ENCODE measurements at regions not wholly inside any gene's neighbourhood (a gene's known extent, or its start where the extent isn't known, plus 50 kb on each side); places are given as distances from the start of the nearest gene placed in this dataset.
A peak's percentile ranks its signal among the peaks of the same experiment; 100 is the strongest.

DNA sequence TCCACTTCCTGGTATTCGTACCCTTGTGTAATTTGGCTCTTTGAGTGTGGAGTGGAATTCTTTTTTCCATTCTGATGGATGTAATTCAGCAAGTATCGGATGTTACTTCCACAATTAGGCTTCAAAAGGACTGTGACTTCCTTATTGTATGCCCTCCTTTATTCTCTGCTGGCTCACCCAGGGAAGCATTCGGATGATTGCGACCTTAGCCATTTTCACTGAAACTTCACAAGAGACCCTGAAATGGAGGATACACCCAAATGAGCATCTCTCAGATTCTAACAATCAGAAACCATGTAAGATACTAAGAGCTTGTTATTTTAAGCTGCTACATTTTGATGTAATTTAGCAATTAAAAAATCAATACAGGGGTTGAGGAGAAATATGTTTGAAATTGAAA lies 493.1 kb downstream of the DNAJB9 start:
- WGBS, 10 experiments = 2 to 79% (median 47%) methylated on average over 3 to 4 of the region's 4 CpGs; no CpG with 5 or more reads in 1 of the 10 experiments
- Histone ChIP-seq H3K27ac (no peak overlapping the region), H3K4me3 (no peak overlapping the region), H3K4me1 (replicated peaks in 1 of 2) (no peaks in the 10 kb centered on the region)
- in situ Hi-C loops (cut with MboI; ENCODE audit: low pct_unique_long_range_greater_than_20kb in 2 of 9, low sequenced_read_pairs in 9 of 9, unreplicated experiment in 9 of 9) = no loop called here
- ATAC-seq (replicated peaks in 6 of 8) = no peak

DNA sequence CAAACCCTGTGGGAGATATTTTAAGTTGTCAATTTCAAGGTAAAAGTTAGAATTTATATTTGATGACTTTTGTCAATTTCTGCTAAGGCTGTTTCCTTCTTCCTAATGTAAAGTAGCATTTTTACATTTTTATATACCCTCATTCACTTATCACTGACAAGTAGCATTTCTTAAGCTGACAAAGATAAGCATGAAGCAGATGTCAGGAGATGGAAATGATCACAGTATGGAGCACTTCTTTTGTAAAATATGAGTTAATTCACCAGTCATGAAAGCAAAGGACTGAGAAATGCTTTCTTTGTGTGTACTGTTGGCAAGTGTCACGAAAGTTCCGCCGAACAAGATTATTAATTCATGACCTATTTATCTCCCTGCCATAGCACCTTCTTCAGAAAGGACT lies 503.9 kb downstream of the DNAJB9 start:
- no peak overlapping the region for H3K4me3 ChIP-seq
- no peaks in the 10 kb centered on the region for H3K4me1 ChIP-seq (replicated peaks in 1 of 2)
- WGBS, 10 experiments = 49 to 100% (median 89%) methylated on average over 2 to 3 of the region's 3 CpGs; no CpG with 5 or more reads in 1 of the 10 experiments
- no peak for ATAC-seq (replicated peaks in 6 of 8)
- no peak overlapping the region for H3K27ac ChIP-seq
- in situ Hi-C loops (cut with MboI; ENCODE audit: low pct_unique_long_range_greater_than_20kb in 2 of 9, low sequenced_read_pairs in 9 of 9, unreplicated experiment in 9 of 9) = no loop called here

DNA sequence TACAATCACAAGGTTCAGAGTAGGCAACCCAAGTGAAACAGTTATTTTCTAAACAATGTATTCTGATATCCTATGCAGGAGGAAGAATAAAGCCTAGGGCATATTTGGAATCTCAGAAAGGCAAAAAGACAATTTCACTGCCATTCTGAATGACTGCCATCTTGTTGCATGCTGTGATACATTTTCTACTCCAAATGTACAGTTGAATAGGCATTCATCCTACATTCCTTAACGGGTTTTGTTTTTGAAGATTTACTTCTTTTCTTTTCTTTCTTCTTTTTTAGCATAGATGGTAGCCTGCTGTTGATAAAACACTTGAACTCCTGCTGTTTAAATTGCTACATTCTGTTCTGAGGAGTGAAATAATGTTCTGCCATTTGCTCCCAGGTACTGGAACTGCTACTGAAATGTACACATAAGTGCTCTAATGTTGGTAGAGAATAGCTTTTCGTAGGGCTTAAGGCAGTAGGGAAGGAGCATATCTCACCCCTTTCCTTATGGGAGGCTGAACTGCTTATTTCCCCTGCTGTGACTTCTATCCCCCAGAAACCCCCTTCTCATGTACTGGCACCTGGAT lies 506.8 kb downstream of the DNAJB9 start:
- ATAC-seq (replicated peaks in 6 of 8) = no peak
- Histone ChIP-seq H3K4me3 (no peak overlapping the region), H3K27ac (no peak overlapping the region), H3K4me1 (replicated peaks in 1 of 2) (no peaks in the 10 kb centered on the region)
- in situ Hi-C loops (cut with MboI; ENCODE audit: low pct_unique_long_range_greater_than_20kb in 2 of 9, low sequenced_read_pairs in 9 of 9, unreplicated experiment in 9 of 9) = no loop called here
- WGBS, 10 experiments = 0 to 83% (median 38%) methylated on average over 1 to 2 of the region's 2 CpGs; no CpG with 5 or more reads in 2 of the 10 experiments

DNA sequence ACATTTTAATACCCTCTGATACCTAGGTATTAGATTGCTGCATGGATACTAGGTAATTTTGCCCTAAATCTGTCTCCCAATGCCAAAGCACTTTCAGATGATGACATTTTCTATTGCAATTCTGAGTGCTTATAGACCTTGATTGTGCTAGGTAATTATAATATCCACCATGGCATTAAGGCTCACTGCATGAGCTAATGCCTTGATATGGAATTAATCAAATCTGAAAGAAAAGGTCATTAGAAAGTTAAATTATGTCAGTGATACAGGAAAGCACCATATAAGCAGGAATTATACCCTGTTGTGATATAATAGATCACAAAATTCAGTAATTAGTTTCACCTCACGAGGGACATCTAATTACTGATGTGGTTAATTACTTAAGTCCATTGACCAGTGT lies 521.4 kb downstream of the DNAJB9 start:
- peak in 3 of 8 experiments; percentile 65 to 79 (median 77) for ATAC-seq (replicated peaks in 6 of 8)
- in situ Hi-C loops (cut with MboI; ENCODE audit: low pct_unique_long_range_greater_than_20kb in 2 of 9, low sequenced_read_pairs in 9 of 9, unreplicated experiment in 9 of 9) = no loop called here
- Histone ChIP-seq H3K4me3 (no peak overlapping the region), H3K27ac (no peak overlapping the region), H3K4me1 (replicated peaks in 1 of 2) (no peaks in the 10 kb centered on the region)
- WGBS, 10 experiments = 0 to 100% (median 61%) methylated on average over 1 of the region's 1 CpG; no CpG with 5 or more reads in 4 of the 10 experiments

DNA sequence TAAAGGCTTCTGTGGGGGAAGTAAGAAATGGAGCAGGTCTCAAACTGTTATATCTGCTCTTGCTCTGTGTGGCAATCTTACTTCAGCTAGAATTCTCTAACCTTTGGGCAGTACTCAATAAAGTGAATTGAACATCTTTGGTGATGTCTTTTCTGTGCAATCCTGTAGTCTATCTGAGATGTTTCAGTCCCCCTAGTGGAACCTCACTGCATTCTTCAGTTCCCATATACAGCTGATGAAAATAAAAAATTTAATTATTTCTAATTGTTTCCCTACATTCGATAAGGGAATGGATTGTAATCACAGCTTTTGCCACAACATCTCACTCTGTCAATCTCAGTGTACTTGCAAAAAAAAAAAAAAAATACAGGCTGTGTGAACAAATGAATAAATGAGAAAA lies 522.6 kb downstream of the DNAJB9 start:
- 0 to 100% (median 67%) methylated on average over 1 of the region's 1 CpG; no CpG with 5 or more reads in 3 of the 10 experiments for WGBS, 10 experiments
- ATAC-seq (replicated peaks in 6 of 8) = peak in 1 of 8 experiments; percentile 19
- H3K4me3 ChIP-seq = no peak overlapping the region
- H3K4me1 ChIP-seq (replicated peaks in 1 of 2) = no peaks in the 10 kb centered on the region
- no peak overlapping the region for H3K27ac ChIP-seq
- in situ Hi-C loops (cut with MboI; ENCODE audit: low pct_unique_long_range_greater_than_20kb in 2 of 9, low sequenced_read_pairs in 9 of 9, unreplicated experiment in 9 of 9) = no loop called here

DNA sequence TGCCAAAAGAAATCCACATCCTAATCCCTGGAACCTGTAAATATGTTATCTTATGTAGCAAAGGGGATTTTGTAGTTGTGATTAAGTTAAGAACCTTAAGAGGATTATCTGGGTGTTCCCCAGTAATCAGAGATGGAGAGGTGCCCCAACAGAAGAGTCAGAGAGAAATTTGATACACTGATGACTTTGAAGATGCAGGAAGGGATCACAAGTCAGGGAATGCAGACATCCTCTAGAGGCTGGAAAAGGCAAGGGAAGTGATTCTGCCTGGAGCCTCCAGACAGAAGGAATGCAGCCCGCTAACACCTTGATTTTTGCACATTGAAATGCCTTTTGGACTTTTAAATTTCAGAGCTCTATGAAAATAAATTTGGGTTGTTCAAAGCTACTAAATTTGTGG lies 531.7 kb downstream of the DNAJB9 start:
- ATAC-seq (replicated peaks in 6 of 8) = no peak
- in situ Hi-C loops (cut with MboI; ENCODE audit: low pct_unique_long_range_greater_than_20kb in 2 of 9, low sequenced_read_pairs in 9 of 9, unreplicated experiment in 9 of 9) = no loop called here
- Histone ChIP-seq H3K4me3 (no peak overlapping the region), H3K4me1 (replicated peaks in 1 of 2) (no peaks in the 10 kb centered on the region), H3K27ac (no peak overlapping the region)
- WGBS, 10 experiments = 50 to 100% (median 100%) methylated on average over 1 of the region's 1 CpG; no CpG with 5 or more reads in 5 of the 10 experiments

DNA sequence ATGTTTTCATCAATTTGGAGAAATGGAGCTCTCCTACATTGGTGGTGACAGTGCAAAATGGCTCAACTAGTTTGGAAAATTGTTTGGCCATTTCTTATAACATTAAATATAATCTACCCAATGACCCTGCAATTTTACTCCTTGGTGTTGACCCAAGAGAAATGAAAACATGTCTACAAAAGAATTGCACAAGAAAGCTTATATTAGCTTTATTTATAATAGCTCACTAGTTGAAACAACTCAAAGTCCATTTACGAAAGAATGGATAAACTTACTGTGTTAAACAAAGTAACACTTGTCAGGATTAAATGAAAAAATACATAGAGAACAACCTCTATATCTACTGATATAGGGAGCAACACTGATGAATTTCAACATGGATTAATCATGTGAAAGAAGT lies 539.9 kb downstream of the DNAJB9 start:
- Histone ChIP-seq H3K4me1 (replicated peaks in 1 of 2) (no peaks in the 10 kb centered on the region), H3K27ac (no peak overlapping the region), H3K4me3 (no peak overlapping the region)
- 0 to 100% (median 58%) methylated on average over 1 of the region's 1 CpG; no CpG with 5 or more reads in 2 of the 10 experiments for WGBS, 10 experiments
- in situ Hi-C loops (cut with MboI; ENCODE audit: low pct_unique_long_range_greater_than_20kb in 2 of 9, low sequenced_read_pairs in 9 of 9, unreplicated experiment in 9 of 9) = no loop called here
- ATAC-seq (replicated peaks in 6 of 8) = no peak

DNA sequence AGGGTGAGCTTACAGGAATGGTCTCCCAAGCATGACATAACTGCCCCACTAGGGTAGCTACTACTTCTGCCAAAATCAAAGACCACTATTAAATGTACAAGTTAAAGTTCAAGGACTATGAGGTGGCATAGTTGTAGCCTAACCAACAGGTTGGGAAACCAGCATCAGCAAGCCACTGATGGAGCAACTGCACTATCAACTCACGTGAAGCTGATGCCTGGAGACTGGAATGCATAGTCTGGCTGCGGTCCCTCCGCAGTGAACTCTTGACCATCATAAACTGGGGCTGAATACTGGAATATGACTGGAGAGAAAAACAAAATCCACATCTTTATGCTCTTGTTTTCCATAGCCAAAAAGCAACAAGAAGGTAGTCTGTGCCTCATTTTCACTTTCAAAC lies 541.4 kb downstream of the DNAJB9 start:
- H3K4me3 ChIP-seq = no peak overlapping the region
- in situ Hi-C loops (cut with MboI; ENCODE audit: low pct_unique_long_range_greater_than_20kb in 2 of 9, low sequenced_read_pairs in 9 of 9, unreplicated experiment in 9 of 9) = no loop called here
- H3K4me1 ChIP-seq (replicated peaks in 1 of 2) = no peaks in the 10 kb centered on the region
- 0 to 100% (median 54%) methylated on average over 1 to 3 of the region's 3 CpGs; no CpG with 5 or more reads in 4 of the 10 experiments for WGBS, 10 experiments
- H3K27ac ChIP-seq = no peak overlapping the region
- no peak for ATAC-seq (replicated peaks in 6 of 8)

DNA sequence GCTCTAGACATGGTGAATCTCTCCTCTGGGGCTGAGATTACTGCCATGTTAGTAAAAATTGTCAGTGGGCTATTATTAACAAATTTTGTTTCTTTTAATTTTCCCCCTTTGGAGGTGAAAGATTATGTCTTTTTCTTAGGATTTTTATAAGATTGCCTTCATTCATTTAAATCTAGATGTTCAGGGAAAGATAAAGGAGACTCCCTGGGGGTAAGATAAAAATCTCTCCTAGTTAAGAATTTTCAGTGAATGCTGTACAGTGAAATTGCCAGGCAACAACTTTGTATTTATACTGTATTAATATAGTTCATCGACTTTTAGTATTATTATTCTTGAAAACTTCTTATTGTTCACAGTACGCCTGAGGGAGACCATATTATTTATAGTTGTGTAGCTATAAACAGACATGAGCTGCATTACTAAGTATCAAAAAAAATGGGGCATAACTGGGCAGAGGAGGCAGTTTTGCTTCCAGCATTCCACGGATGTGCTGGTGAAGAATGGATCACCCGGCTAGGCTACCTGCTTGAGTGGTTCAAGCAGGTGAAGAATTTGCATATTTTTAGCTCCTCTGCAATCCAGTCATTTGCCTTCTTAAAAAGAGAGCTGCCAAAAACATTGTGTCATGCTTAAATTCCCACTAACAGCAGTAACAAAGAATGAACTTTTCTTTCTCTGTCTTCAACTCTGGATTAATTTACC lies 552.1 kb downstream of the DNAJB9 start:
- H3K4me1 ChIP-seq (replicated peaks in 1 of 2) = peaks cover 4 to 17% of the 10 kb centered on the region in 2 donors
- in situ Hi-C loops (cut with MboI; ENCODE audit: low pct_unique_long_range_greater_than_20kb in 2 of 9, low sequenced_read_pairs in 9 of 9, unreplicated experiment in 9 of 9) = no loop called here
- no peak for ATAC-seq (replicated peaks in 6 of 8)
- no peak overlapping the region for H3K27ac ChIP-seq
- no peak overlapping the region for H3K4me3 ChIP-seq
- 0 to 100% (median 63%) methylated on average over 1 to 4 of the region's 4 CpGs; no CpG with 5 or more reads in 4 of the 10 experiments for WGBS, 10 experiments

DNA sequence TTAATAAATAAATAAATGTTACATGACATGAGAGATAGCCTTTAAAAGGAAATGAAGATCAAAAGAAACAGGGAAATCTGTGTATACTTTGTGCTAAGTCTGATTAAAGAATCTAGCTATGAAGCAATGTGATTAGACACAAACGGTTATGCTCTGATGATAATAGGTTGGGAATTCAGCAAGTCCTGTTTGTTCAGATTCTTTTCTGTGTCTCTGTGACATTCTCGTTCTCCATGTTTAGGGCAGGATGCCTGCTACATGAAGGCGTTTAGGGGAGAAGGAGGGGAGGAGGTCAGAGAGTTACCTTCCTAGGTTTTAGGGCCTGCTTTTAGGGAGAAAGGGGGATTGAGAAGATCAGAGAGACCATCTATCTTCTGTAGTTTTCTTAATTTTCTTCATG lies 555.3 kb downstream of the DNAJB9 start:
- H3K4me1 ChIP-seq (replicated peaks in 1 of 2) = peaks cover 15 to 30% of the 10 kb centered on the region in 2 donors
- in situ Hi-C loops (cut with MboI; ENCODE audit: low pct_unique_long_range_greater_than_20kb in 2 of 9, low sequenced_read_pairs in 9 of 9, unreplicated experiment in 9 of 9) = no loop called here
- no peak for ATAC-seq (replicated peaks in 6 of 8)
- no peak overlapping the region for H3K27ac ChIP-seq
- WGBS, 10 experiments = 0 to 97% (median 50%) methylated on average over 2 to 3 of the region's 3 CpGs; no CpG with 5 or more reads in 2 of the 10 experiments
- H3K4me3 ChIP-seq = no peak overlapping the region

DNA sequence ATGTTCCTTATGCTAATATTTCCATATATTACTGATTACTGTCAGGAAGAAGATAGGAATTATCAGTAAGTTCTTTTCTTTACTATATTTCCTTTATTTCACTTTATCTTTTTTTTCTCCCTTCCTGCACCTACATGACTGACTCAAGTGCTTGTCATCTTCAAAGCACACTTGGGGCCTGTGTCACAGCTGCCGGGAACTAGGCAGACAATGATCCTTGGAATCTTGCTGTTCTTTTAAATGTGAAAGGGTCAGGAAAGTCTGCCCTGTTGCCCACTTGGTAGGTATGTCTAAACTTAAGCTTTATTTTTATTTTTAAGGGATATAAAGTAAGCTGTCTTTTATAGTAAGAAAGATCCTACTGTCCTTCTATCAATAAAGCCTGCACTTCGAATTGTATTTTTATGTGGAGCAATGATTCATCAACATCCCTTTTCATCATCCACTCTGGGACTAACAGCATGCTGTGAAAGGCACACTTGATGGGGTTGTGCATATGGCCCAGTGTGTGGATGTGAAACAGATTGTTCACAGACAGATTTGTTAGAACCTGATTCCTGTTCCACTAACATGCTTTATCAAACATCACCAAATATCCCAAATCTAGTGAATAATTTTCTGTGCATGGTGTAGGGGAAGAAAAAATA lies 556.9 kb downstream of the DNAJB9 start:
- peak in 5 of 8 experiments; percentile 48 to 76 (median 65) for ATAC-seq (replicated peaks in 6 of 8)
- Histone ChIP-seq H3K27ac (no peak overlapping the region), H3K4me3 (no peak overlapping the region), H3K4me1 (replicated peaks in 1 of 2) (peaks cover 15 to 30% of the 10 kb centered on the region in 2 donors)
- in situ Hi-C loops (cut with MboI; ENCODE audit: low pct_unique_long_range_greater_than_20kb in 2 of 9, low sequenced_read_pairs in 9 of 9, unreplicated experiment in 9 of 9) = no loop called here
- WGBS, 10 experiments = 0 to 40% (median 5%) methylated on average over 1 to 2 of the region's 2 CpGs; no CpG with 5 or more reads in 2 of the 10 experiments

DNA sequence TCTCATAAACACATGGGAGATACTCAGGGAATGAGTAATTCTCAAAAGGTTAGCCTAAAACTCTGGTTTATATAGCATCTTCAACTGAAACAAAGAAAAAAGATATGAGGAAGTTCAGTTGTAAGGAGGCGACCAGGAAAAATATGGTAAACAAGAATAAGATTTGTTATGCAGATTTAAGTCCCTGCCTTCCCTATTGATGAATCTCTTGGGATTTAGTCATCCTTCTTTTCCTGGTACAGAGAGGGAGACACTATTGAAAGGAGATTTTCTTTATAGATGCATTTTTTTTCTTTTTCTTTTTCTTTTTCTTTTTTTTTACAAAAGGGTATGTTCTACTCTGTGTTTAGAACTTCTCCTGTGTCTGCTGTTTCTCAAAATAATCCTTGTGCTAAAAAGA lies 557.5 kb downstream of the DNAJB9 start:
- in situ Hi-C loops (cut with MboI; ENCODE audit: low pct_unique_long_range_greater_than_20kb in 2 of 9, low sequenced_read_pairs in 9 of 9, unreplicated experiment in 9 of 9) = no loop called here
- peaks cover 15 to 30% of the 10 kb centered on the region in 2 donors for H3K4me1 ChIP-seq (replicated peaks in 1 of 2)
- ATAC-seq (replicated peaks in 6 of 8) = peak in 3 of 8 experiments; percentile 29 to 50 (median 45)
- WGBS, 10 experiments = 0 to 88% (median 17%) methylated on average over 1 of the region's 1 CpG; no CpG with 5 or more reads in 1 of the 10 experiments
- no peak overlapping the region for H3K4me3 ChIP-seq
- no peak overlapping the region for H3K27ac ChIP-seq

DNA sequence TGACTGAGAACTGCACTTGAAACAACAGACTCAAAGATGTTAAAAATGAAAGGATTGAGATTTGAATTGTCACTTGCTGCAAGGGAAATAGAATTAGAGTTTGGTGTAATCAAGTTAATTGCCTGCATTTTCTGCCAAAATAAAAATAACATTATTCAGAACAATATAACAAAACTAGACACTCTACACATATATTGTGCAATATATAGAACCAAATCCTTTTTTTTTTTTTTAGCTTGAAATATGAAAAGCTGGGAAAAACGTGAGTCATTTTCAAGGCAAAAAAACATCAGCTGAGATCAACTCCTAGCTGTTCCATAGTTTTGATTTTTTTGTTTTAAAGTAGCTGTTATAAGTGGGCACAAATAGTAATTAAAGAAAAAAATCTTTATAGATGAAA lies 561.5 kb downstream of the DNAJB9 start:
- no peak overlapping the region for H3K4me3 ChIP-seq
- peaks cover 15 to 17% of the 10 kb centered on the region in 2 donors for H3K4me1 ChIP-seq (replicated peaks in 1 of 2)
- in situ Hi-C loops (cut with MboI; ENCODE audit: low pct_unique_long_range_greater_than_20kb in 2 of 9, low sequenced_read_pairs in 9 of 9, unreplicated experiment in 9 of 9) = no loop called here
- H3K27ac ChIP-seq = no peak overlapping the region
- no peak for ATAC-seq (replicated peaks in 6 of 8)
- 0 to 100% (median 64%) methylated on average over 1 of the region's 1 CpG for WGBS, 10 experiments
